Astrocyte of the cerebellum (primary cell): ENCODE measurements at regions not wholly inside any gene's neighbourhood (a gene's known extent, or its start where the extent isn't known, plus 50 kb on each side); places are given as distances from the start of the nearest gene placed in this dataset.

Experiments
- DNase-seq: peaks from one replicate; pipeline ENCODE4 v3.0.0-alpha.2; 2011; ENCODE audit warnings: low read depth
- H3K4me3 ChIP-seq: 2 replicates; pipeline ENCODE4 v1.5.1; 2011; ENCODE audit warnings: mild to moderate bottlenecking, low read depth, low read length, moderate library complexity
- CTCF ChIP-seq: IDR thresholded peaks from 2 replicates; pipeline ENCODE4 v1.5.1; 2012; ENCODE audit warnings: low read length, low read depth, moderate library complexity, mild to moderate bottlenecking; ENCODE audit errors: missing control alignments
- in situ Hi-C: cut with HindIII; loops from 2 replicates; pipeline ENCODE4 v1.10.0; 2017; ENCODE audit warnings: low sequenced_read_pairs

- in situ Hi-C loops: no loop called here
- H3K4me3 ChIP-seq: no peak overlapping the region
- no peak for TF ChIP-seq CTCF
- DNase-seq: no peak
Observed at GRCh38 chr5:36494028-36494427, 112.4 kb upstream of the SLC1A3 start.

DNA sequence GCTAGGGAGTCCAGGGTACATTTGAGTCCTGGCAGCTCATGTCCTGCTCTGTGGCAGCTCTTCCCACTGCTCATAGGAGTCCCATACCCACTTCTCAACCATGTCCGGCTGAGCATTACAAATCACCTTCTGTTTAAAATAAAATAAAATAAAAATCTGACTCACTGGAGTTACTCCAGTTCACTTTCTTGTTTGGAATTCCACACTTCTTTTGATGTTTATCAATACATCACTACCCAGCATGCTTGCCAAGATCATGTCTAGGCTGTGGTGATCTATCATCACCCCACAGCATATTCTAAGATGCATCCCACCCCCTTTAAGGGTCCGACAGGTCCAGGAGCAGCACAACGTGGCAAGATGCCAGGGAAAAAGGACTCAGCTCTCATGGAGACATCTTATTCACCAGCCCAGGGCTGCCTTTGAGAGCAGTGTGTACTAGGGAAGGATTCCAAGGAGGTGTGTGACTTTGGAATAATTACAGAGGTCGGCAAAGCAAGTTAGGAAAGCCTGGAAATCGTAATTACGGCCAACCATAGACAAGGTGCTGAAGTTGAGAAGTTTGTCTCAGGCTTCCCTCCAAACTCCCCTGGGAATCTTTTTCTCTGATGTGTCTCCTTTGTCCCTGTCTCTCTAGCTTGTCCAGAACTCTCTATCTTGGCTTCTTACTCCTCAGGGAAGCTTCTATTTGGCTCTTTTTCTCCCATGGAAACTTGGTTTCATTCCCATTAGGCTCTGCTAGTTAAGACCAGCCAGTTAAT lies 111.4 kb upstream of the SLC1A3 start:
- no peak overlapping the region for H3K4me3 ChIP-seq
- TF ChIP-seq CTCF: no peak
- in situ Hi-C loops: no loop called here
- peak; percentile 83 for DNase-seq

GRCh38 chr5:36495611-36496010 lies 110.8 kb upstream of the SLC1A3 start:
- in situ Hi-C loops: no loop called here
- no peak for TF ChIP-seq CTCF
- no peak overlapping the region for H3K4me3 ChIP-seq
- peak; percentile 70 for DNase-seq

DNA sequence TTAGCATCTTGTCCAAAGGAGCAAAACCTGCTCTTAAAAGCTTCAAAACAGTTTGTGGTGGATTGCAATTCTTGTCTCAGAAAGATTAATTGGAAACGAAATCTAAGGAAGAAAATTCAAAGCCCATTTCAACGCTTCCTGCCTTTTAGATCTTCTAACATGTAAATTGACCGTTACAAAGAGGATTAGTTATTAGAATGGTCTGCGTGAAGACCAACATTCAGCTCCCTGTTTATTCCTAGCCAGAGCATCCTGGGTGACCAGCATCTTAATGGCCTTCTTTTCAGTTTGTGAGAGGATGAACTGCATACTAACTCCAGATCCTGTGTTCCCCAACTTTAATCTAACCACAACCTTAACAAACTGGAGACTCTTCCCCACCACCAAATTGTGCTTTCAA lies 109.9 kb upstream of the SLC1A3 start:
- no peak overlapping the region for H3K4me3 ChIP-seq
- no peak for DNase-seq
- in situ Hi-C loops: no loop called here
- no peak for TF ChIP-seq CTCF

- TF ChIP-seq CTCF: no peak
- peak; percentile 99 for DNase-seq
- in situ Hi-C loops: loop anchor here (25.0 kb wide), 1 partner anchor 90 kb away; no protein-coding TSS in a partner anchor
- no peak overlapping the region for H3K4me3 ChIP-seq
Observed at GRCh38 chr5:36502608-36503007, 103.8 kb upstream of the SLC1A3 start.

DNA sequence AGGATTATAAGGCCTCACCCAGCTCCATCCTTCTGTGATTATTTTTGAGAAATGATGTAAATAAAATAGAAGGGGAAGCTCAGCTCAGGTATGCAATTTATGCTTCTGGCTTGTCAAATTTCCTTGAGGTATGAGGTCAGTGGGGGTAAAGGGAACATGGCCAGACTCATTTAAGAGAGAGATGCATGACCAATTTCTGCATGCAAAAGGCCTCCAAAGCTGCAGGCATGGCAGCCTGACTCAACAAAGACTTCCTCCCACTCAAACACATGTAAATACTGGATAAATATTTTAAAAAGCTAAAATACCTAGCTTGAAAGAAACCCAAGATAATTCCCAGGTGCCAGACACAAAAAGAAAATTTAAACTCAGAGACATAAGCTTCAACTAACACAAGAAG lies 101.4 kb upstream of the SLC1A3 start:
- H3K4me3 ChIP-seq: no peak overlapping the region
- TF ChIP-seq CTCF: no peak
- no peak for DNase-seq
- in situ Hi-C loops: loop anchor here (25.0 kb wide), 1 partner anchor 93 kb away; no protein-coding TSS in a partner anchor
